H1 (cell line): ENCODE measurements at regions not wholly inside any gene's neighbourhood (a gene's known extent, or its start where the extent isn't known, plus 50 kb on each side); places are given as distances from the start of the nearest gene placed in this dataset.

Experiments used
- CTCF ChIA-PET: fragments of 300-600 bp; sonication (Branson Sonifier 250); formaldehyde crosslinking; loops from one replicate; lab custom pipeline; 2021; ENCODE audit not compliant: partially characterized antibody; lab: Charles Lee
- POLR2A ChIA-PET: fragments of 300-600 bp; sonication (Branson Sonifier 250); formaldehyde crosslinking; loops from one replicate; lab custom pipeline; 2021; ENCODE audit warnings: inconsistent platforms; ENCODE audit not compliant: partially characterized antibody; lab: Charles Lee
- DNase-seq, 2 experiments: peaks; one replicate each; pipeline versions ENCODE4 v3.0.0 to v3.0.0-alpha.2; 2010 to 2022; ENCODE audit warnings: low spot score in 2 of 2, low read depth in 1 of 2, mixed read lengths in 1 of 2
- FAIRE-seq: peaks from 2 replicates; lab custom pipeline; 2011; peaks lifted over from hg19 to GRCh38; lab: Jason Lieb, UNC
- H2AFZ ChIP-seq: 2 replicates; pipeline ENCODE4 v1.8.1; 2012; ENCODE audit warnings: low read length, inconsistent platforms
- H2AK5ac ChIP-seq: 2 replicates; pipeline ENCODE4 v1.6.1; 2013; ENCODE audit warnings: low read depth, low read length
- H2BK120ac ChIP-seq: replicated peaks from 2 replicates; pipeline ENCODE3; 2013; ENCODE audit warnings: low read depth, low read length, inconsistent platforms
- H2BK12ac ChIP-seq: 2 replicates; pipeline ENCODE4 v1.6.1; 2013; ENCODE audit warnings: low read depth, low read length
- H2BK15ac ChIP-seq: 2 replicates; pipeline ENCODE4 v1.6.1; 2013; ENCODE audit warnings: low read length
- H2BK20ac ChIP-seq: 2 replicates; pipeline ENCODE4 v1.6.1; 2013; ENCODE audit warnings: low read length
- H2BK5ac ChIP-seq: 2 replicates; pipeline ENCODE4 v1.6.1; 2013; ENCODE audit warnings: low read depth, low read length
- H3K14ac ChIP-seq: 2 replicates; pipeline ENCODE4 v1.6.1; 2013; ENCODE audit warnings: inconsistent platforms; ENCODE audit not compliant: insufficient read length
- H3K18ac ChIP-seq: 2 replicates; pipeline ENCODE4 v1.6.1; 2013; ENCODE audit warnings: low read length; ENCODE audit errors: extremely low read depth
- H3K23ac ChIP-seq: 2 replicates; pipeline ENCODE4 v1.6.1; 2013; ENCODE audit warnings: inconsistent platforms; ENCODE audit not compliant: insufficient read length
- H3K23me2 ChIP-seq: 2 replicates; pipeline ENCODE4 v1.6.1; 2013; ENCODE audit warnings: low read depth, low read length
- H3K27ac ChIP-seq: 2 replicates; pipeline ENCODE4 v1.6.1; 2011; ENCODE audit warnings: low read depth, low read length, inconsistent platforms
- H3K27me3 ChIP-seq, 4 experiments: replicated peaks in 1 of 4; 1 replicate in 1 of 4; 2 replicates in 3 of 4; pipeline versions ENCODE4 v1.6.1 to v1.8.1; 2011 to 2013; ENCODE audit warnings: low read length in 3 of 4, mild to moderate bottlenecking in 3 of 4, inconsistent platforms in 2 of 4, mixed read lengths in 2 of 4, moderate library complexity in 1 of 4; ENCODE audit not compliant: control insufficient read depth in 3 of 4, insufficient read depth in 3 of 4; ENCODE audit errors: extremely low read depth in 1 of 4
- H3K36me3 ChIP-seq, 4 experiments: 2 replicates each; pipeline versions ENCODE4 v1.6.1 to v1.8.1; 2011 to 2013; ENCODE audit warnings: mild to moderate bottlenecking in 4 of 4, low read length in 3 of 4, moderate library complexity in 2 of 4, control low read depth in 1 of 4, inconsistent platforms in 1 of 4; ENCODE audit not compliant: insufficient read depth in 4 of 4, control insufficient read depth in 2 of 4
- H3K4ac ChIP-seq: replicated peaks from 2 replicates; pipeline ENCODE3; 2013; ENCODE audit warnings: low read length, low read depth, mixed read lengths, inconsistent platforms; ENCODE audit not compliant: insufficient read length
- H3K4me1 ChIP-seq, 4 experiments: replicated peaks in 1 of 4; 1 replicate in 1 of 4; 2 replicates in 3 of 4; pipeline versions ENCODE4 v1.6.1 to v1.8.1; 2011 to 2013; ENCODE audit warnings: low read length in 3 of 4, inconsistent platforms in 2 of 4, mixed read lengths in 1 of 4; ENCODE audit not compliant: insufficient read depth in 4 of 4, control insufficient read depth in 3 of 4
- H3K4me2 ChIP-seq, 2 experiments: 2 replicates each; pipeline versions ENCODE4 v1.6.1 to v1.8.1; 2011 to 2013; ENCODE audit warnings: low read depth in 2 of 2, low read length in 2 of 2, control low read depth in 1 of 2, inconsistent platforms in 1 of 2, mild to moderate bottlenecking in 1 of 2; ENCODE audit not compliant: insufficient read depth in 1 of 2
- H3K4me3 ChIP-seq, 4 experiments: fragments of 200-600, 300-600 bp in 1 of 4; sonication (generic), shearing (Covaris generic), sonication (Bioruptor Twin) in 1 of 4; 2 replicates each; pipeline versions ENCODE4 v1.5.1 to v1.8.1; 2011 to 2016; ENCODE audit warnings: low read length in 4 of 4, low read depth in 3 of 4, control low read depth in 2 of 4, inconsistent platforms in 2 of 4, mild to moderate bottlenecking in 2 of 4, mixed read lengths in 1 of 4, moderate library complexity in 1 of 4; ENCODE audit not compliant: insufficient read depth in 2 of 4; ENCODE audit errors: extremely low read depth in 1 of 4
- H3K56ac ChIP-seq: replicated peaks from 2 replicates; pipeline ENCODE3; 2013; ENCODE audit warnings: low read depth, mild to moderate bottlenecking, mixed read lengths, low read length, inconsistent platforms; ENCODE audit not compliant: insufficient read length
- H3K79me1 ChIP-seq: 2 replicates; pipeline ENCODE4 v1.6.1; 2013; ENCODE audit warnings: low read depth, low read length, control low read depth
- H3K79me2 ChIP-seq, 2 experiments: 2 replicates each; pipeline versions ENCODE4 v1.6.1 to v1.8.1; 2012 to 2013; ENCODE audit warnings: low read length in 2 of 2, mild to moderate bottlenecking in 2 of 2, inconsistent platforms in 1 of 2; ENCODE audit not compliant: insufficient read depth in 2 of 2, control insufficient read depth in 1 of 2
- H3K9ac ChIP-seq, 4 experiments: replicated peaks in 1 of 4; 1 replicate in 1 of 4; 2 replicates in 3 of 4; pipeline versions ENCODE4 v1.6.1 to v1.8.1; 2011 to 2013; ENCODE audit warnings: low read depth in 3 of 4, low read length in 3 of 4, control low read depth in 2 of 4, mild to moderate bottlenecking in 2 of 4, moderate library complexity in 2 of 4, inconsistent platforms in 1 of 4; ENCODE audit errors: extremely low read depth in 1 of 4
- H3K9me3 ChIP-seq, 2 experiments: 2 replicates each; pipeline versions ENCODE4 v1.6.1 to v1.8.1; 2012 to 2013; ENCODE audit warnings: mild to moderate bottlenecking in 2 of 2, moderate library complexity in 2 of 2, control low read depth in 1 of 2, inconsistent platforms in 1 of 2, low read depth in 1 of 2, low read length in 1 of 2, mixed read lengths in 1 of 2; ENCODE audit not compliant: insufficient read depth in 2 of 2
- H4K20me1 ChIP-seq, 2 experiments: replicated peaks in 1 of 2; 2 replicates each; pipeline versions ENCODE3 to v1.8.1; 2011 to 2013; ENCODE audit warnings: inconsistent platforms in 2 of 2, low read length in 2 of 2, mild to moderate bottlenecking in 1 of 2; ENCODE audit not compliant: insufficient read depth in 2 of 2, control insufficient read depth in 1 of 2
- H4K5ac ChIP-seq: 2 replicates; pipeline ENCODE4 v1.6.1; 2013; ENCODE audit warnings: low read length, low read depth, mixed read lengths, inconsistent platforms; ENCODE audit not compliant: insufficient read length
- H4K8ac ChIP-seq: 2 replicates; pipeline ENCODE4 v1.8.0; 2013; ENCODE audit warnings: mild to moderate bottlenecking, moderate library complexity, low read length, inconsistent platforms; ENCODE audit not compliant: insufficient read depth; ENCODE audit errors: extremely low read depth
- H4K91ac ChIP-seq: replicated peaks from 2 replicates; pipeline ENCODE3; 2013; ENCODE audit warnings: low read length, mixed read lengths, inconsistent platforms; ENCODE audit not compliant: insufficient read length
- CHD7 ChIP-seq: fragments of 300-600 bp; sonication (generic); IDR thresholded peaks from 2 replicates; pipeline ENCODE4 v1.7.1; 2012; ENCODE audit warnings: low read length, moderate library complexity, mild to moderate bottlenecking, inconsistent platforms; ENCODE audit not compliant: insufficient replicate concordance
- WGBS, 2 experiments: shearing (Covaris generic) in 1 of 2; methylation state at CpG; one replicate each; pipeline versions ENCODE4 v1.1.6 to v1.1.7; 2013 to 2015; ENCODE audit warnings: low lambda C conversion rate in 2 of 2, mixed read lengths in 2 of 2, inconsistent platforms in 1 of 2, low coverage in 1 of 2, missing lambda C conversion rate in 1 of 2; ENCODE audit not compliant: insufficient replicate concordance in 2 of 2, insufficient coverage in 1 of 2, insufficient read length in 1 of 2; ENCODE audit errors: extremely low coverage in 1 of 2, missing lambda C conversion rate in 1 of 2; 5-methylcytosine and 5-hydroxymethylcytosine counted together

GRCh38 chr5:117752403-117752802, 1177.8 kb upstream of the SEMA6A start:
- H2BK20ac ChIP-seq: no peak overlapping the region
- ChIA-PET POLR2A (no interaction called here), CTCF (no interaction called here)
- WGBS, 2 experiments: 90% methylated on average over 2 of the region's 2 CpGs; no CpG with 5 or more reads in 1 of the 2 experiments
- no peak overlapping the region for H2AFZ ChIP-seq
- H3K56ac ChIP-seq: no peak overlapping the region
- H3K79me2 ChIP-seq: no peaks in the 10 kb centered on the region
- H3K4me1 ChIP-seq: no peaks in the 10 kb centered on the region; a peak in 1 of 7 replicates
- no peak overlapping the region for H3K4me3 ChIP-seq
- H4K5ac ChIP-seq: no peak overlapping the region
- FAIRE-seq (no peak), DNase-seq (no peak)
- no peak overlapping the region for H2AK5ac ChIP-seq
- no peak overlapping the region for H3K4ac ChIP-seq
- H2BK12ac ChIP-seq: no peak overlapping the region
- no peaks in the 10 kb centered on the region for H3K23me2 ChIP-seq
- H4K91ac ChIP-seq: no peak overlapping the region
- no peaks in the 10 kb centered on the region for H4K20me1 ChIP-seq
- no peaks in the 10 kb centered on the region for H3K79me1 ChIP-seq
- H3K9me3 ChIP-seq: no peaks in the 10 kb centered on the region; a peak in 1 of 4 replicates
- no peak overlapping the region for H3K4me2 ChIP-seq
- no peaks in the 10 kb centered on the region; a peak in 1 of 8 replicates for H3K36me3 ChIP-seq
- no peak overlapping the region for H2BK5ac ChIP-seq
- no peak overlapping the region for H2BK15ac ChIP-seq
- no peak overlapping the region for H3K9ac ChIP-seq
- H3K27ac ChIP-seq: no peak overlapping the region
- no peak overlapping the region for H3K14ac ChIP-seq
- H3K27me3 ChIP-seq: no peaks in the 10 kb centered on the region
- no peak overlapping the region for H4K8ac ChIP-seq
- no peak overlapping the region for H2BK120ac ChIP-seq
- H3K23ac ChIP-seq: no peak overlapping the region
- H3K18ac ChIP-seq: no peak overlapping the region
- no peak for TF ChIP-seq CHD7
